Prostate gland (tissue), 2 donors: ENCODE measurements at regions not wholly inside any gene's neighbourhood (a gene's known extent, or its start where the extent isn't known, plus 50 kb on each side); places are given as distances from the start of the nearest gene placed in this dataset.

ENCODE experiments used
- DNase-seq: peaks from one replicate; pipeline ENCODE4 v3.0.0-alpha.2; 2019; ENCODE audit warnings: low spot score
- H3K27ac ChIP-seq, 2 donors: fragments of 200-600 bp; sonication (generic); 2 replicates each; pipeline ENCODE4 v1.5.1; 2017 to 2019
- H3K27me3 ChIP-seq: fragments of 200-600 bp; sonication (generic); replicated peaks from 2 replicates; pipeline ENCODE4 v1.5.1; 2019; ENCODE audit not compliant: insufficient read depth
- H3K36me3 ChIP-seq, 2 donors: fragments of 200-600 bp; sonication (generic); 1 replicate in 1 of 2; 2 replicates in 1 of 2; pipeline versions ENCODE4 v1.5.1 to v1.8.1; 2017 to 2019
- H3K4me1 ChIP-seq: fragments of 200-600 bp; sonication (generic); replicated peaks from 2 replicates; pipeline ENCODE4 v1.5.1; 2019
- H3K4me3 ChIP-seq, 2 donors: fragments of 200-600 bp; sonication (generic); 2 replicates each; pipeline ENCODE4 v1.5.1; 2017 to 2019
- H3K9me3 ChIP-seq: fragments of 200-600 bp; sonication (generic); 2 replicates; pipeline ENCODE4 v1.5.1; 2017
- POLR2A ChIP-seq: fragments of 450-650 bp; IDR thresholded peaks from one replicate; pipeline ENCODE4 v1.6.1; 2016; ENCODE audit warnings: antibody characterized with exemption, mild to moderate bottlenecking
- POLR2AphosphoS5 ChIP-seq: sonication (generic); formaldehyde crosslinking; IDR thresholded peaks from one replicate; pipeline ENCODE4 v1.6.1; 2017; ENCODE audit warnings: antibody characterized with exemption
- WGBS: methylation state at CpG from one replicate; pipeline ENCODE4 v1.1.5; 2018; 5-methylcytosine and 5-hydroxymethylcytosine counted together
- intact Hi-C: fragments of 100-400 bp; cut with DNase I; formaldehyde crosslinking; loops from one replicate; pipeline ENCODE4 v1.14.2; 2022
- TF ChIP-seq, protein P1 (sequence below), 4 experiments: fragments of 200-600 bp in 2 of 4; fragments of 450-650 bp in 2 of 4; sonication (generic) in 2 of 4; IDR thresholded peaks; 1 replicate in 3 of 4; 2 replicates in 1 of 4; pipeline ENCODE4 v1.5.1; 2016 to 2019; ENCODE audit warnings: antibody characterized with exemption in 4 of 4, mild to moderate bottlenecking in 2 of 4, moderate library complexity in 2 of 4

DNA sequence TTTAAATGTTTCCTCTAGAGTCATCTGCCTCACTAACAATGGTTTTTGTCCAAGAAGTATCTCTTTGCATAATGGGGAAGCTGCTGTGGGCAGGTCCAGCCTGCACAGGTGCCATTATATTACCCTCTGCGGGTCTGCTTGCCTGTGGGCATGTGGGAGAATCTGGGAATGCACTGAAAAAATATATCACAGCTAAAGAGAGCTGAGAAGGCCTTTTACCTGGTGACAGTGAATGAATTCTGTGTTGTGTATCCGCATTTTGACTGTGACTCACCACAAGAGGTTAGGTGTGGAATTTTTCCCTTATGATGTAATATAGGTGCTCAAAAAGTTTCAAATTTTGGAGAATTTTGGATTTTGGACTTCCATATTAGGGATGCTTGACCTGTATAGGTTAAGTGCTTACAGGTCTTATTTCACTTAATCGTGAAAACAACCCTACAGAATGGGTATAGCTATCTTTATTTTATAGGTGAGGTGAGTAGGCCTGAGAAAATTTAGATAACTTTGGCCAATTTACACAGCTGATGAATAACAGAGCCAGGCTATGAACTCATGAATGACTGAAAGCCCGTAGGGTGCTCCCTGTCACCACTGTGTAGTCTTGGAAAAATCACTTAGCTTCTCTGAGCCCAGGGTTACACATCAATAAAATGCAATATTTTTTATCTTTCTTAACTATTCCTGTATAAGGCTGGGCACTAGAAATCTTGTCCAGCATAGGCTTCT is 198.0 kb upstream of the EPHA5 start:
- H3K4me3 ChIP-seq: no peak overlapping the region
- DNase-seq: no peak
- intact Hi-C loops: no loop called here
- no peaks in the 10 kb centered on the region for H3K9me3 ChIP-seq
- H3K4me1 ChIP-seq: no peaks in the 10 kb centered on the region
- H3K27me3 ChIP-seq: no peaks in the 10 kb centered on the region
- 79% methylated on average over 4 of the region's 4 CpGs for WGBS
- TF ChIP-seq, protein P1, sequence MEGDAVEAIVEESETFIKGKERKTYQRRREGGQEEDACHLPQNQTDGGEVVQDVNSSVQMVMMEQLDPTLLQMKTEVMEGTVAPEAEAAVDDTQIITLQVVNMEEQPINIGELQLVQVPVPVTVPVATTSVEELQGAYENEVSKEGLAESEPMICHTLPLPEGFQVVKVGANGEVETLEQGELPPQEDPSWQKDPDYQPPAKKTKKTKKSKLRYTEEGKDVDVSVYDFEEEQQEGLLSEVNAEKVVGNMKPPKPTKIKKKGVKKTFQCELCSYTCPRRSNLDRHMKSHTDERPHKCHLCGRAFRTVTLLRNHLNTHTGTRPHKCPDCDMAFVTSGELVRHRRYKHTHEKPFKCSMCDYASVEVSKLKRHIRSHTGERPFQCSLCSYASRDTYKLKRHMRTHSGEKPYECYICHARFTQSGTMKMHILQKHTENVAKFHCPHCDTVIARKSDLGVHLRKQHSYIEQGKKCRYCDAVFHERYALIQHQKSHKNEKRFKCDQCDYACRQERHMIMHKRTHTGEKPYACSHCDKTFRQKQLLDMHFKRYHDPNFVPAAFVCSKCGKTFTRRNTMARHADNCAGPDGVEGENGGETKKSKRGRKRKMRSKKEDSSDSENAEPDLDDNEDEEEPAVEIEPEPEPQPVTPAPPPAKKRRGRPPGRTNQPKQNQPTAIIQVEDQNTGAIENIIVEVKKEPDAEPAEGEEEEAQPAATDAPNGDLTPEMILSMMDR (IDR thresholded peaks at IDR 0.05): no peak
- no peak for TF ChIP-seq POLR2A
- no peak for TF ChIP-seq POLR2AphosphoS5
- no peaks in the 10 kb centered on the region for H3K36me3 ChIP-seq
- H3K27ac ChIP-seq: no peak overlapping the region

DNA sequence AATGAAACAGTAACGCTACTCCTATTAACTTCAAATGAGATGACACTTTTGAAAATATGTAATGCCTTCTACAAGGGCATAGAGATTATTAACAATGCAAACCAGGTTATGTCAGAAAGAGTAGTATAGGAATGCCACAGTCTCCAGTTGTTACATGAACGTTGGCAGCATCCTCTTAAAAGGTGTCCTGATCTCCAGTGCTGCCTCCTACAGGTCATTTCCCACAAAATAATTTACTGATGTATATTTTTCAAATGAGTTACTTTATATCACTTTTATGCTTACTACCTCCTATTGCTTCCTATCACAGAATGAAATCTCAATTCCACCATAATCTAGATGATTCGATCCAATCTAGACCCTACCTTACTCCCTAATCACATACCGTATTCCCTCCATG is 195.2 kb upstream of the EPHA5 start:
- intact Hi-C loops: no loop called here
- Histone ChIP-seq H3K27me3 (no peaks in the 10 kb centered on the region), H3K36me3 (no peaks in the 10 kb centered on the region), H3K4me3 (no peak overlapping the region), H3K9me3 (no peaks in the 10 kb centered on the region), H3K27ac (no peak overlapping the region), H3K4me1 (no peaks in the 10 kb centered on the region)
- TF ChIP-seq POLR2AphosphoS5 (no peak), POLR2A (no peak)
- TF ChIP-seq, protein P1 (IDR thresholded peaks at IDR 0.05): no peak
- no peak for DNase-seq
- 65% methylated on average over 4 of the region's 4 CpGs for WGBS

- TF ChIP-seq, protein P1 (IDR thresholded peaks at IDR 0.05): no peak
- no peak for TF ChIP-seq POLR2A
- no peak for TF ChIP-seq POLR2AphosphoS5
- DNase-seq: no peak
- Histone ChIP-seq H3K9me3 (no peaks in the 10 kb centered on the region), H3K4me1 (no peaks in the 10 kb centered on the region), H3K27ac (no peak overlapping the region), H3K27me3 (no peaks in the 10 kb centered on the region), H3K4me3 (no peak overlapping the region), H3K36me3 (no peaks in the 10 kb centered on the region)
- intact Hi-C loops: no loop called here
- 98% methylated on average over 2 of the region's 2 CpGs for whole genome bisulfite sequencing
These were observed 191.7 kb upstream of the EPHA5 start for GRCh38 chr4:65861993-65862392.

DNA sequence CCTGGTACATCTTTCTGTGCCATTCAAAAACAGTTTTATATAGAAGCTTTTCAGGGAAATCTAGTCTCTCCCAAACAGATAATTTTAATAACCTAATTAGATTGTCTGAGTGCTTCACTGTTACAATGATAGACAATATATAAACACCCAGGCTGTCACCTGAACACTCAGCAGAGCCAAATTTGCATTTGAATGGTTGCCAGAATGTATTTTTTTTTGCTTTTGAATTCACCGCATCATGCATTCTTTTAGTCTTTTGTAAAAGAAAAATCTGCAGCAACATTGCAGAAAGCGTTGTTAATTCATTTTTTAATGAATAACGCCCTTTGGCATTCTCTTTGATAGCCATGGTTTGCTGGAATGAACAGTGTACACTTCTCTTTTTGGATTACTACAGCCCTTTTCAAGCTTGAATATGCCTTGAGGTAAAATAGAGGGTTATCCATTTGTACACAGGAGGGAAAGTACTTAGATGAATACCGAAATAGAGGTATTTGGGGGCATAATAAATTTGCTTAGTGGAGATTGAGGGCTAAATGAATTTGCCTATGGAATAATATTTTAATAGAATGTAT is 175.0 kb upstream of the EPHA5 start:
- 53% methylated on average over 4 of the region's 4 CpGs for WGBS
- TF ChIP-seq, protein P1 (IDR thresholded peaks at IDR 0.05): no peak
- TF ChIP-seq POLR2A (no peak), POLR2AphosphoS5 (no peak)
- DNase-seq: no peak
- no peaks in the 10 kb centered on the region for H3K9me3 ChIP-seq
- intact Hi-C loops: no loop called here
- H3K4me3 ChIP-seq: no peak overlapping the region
- no peaks in the 10 kb centered on the region for H3K36me3 ChIP-seq
- no peaks in the 10 kb centered on the region for H3K27me3 ChIP-seq
- H3K4me1 ChIP-seq: no peaks in the 10 kb centered on the region
- no peak overlapping the region for H3K27ac ChIP-seq
